GM12864 (cell line): ENCODE measurements at regions not wholly inside any gene's neighbourhood (a gene's known extent, or its start where the extent isn't known, plus 50 kb on each side); places are given as distances from the start of the nearest gene placed in this dataset.

Experiments
- DNase-seq: peaks from one replicate; pipeline ENCODE4 v3.0.0-alpha.2; 2011; ENCODE audit warnings: low read depth
- H3K4me3 ChIP-seq: 2 replicates; pipeline ENCODE4 v1.5.1; 2011; ENCODE audit warnings: mild to moderate bottlenecking, low read depth, low read length, control low read depth
- CTCF ChIP-seq: IDR thresholded peaks from 2 replicates; pipeline ENCODE4 v1.5.1; 2011; ENCODE audit warnings: low read depth, mild to moderate bottlenecking, moderate library complexity, low read length, control low read depth, inconsistent platforms; ENCODE audit errors: missing control alignments

- DNase-seq, result no peak
- TF ChIP-seq CTCF, result no peak
- H3K4me3 ChIP-seq, result no peak overlapping the region
Measured at GRCh38 chr1:229035748-229036082, 235.2 kb upstream of the RAB4A start.

GRCh38 chr1:229037806-229038405 is 233.0 kb upstream of the RAB4A start:
- TF ChIP-seq CTCF, result no peak
- H3K4me3 ChIP-seq, result no peak overlapping the region
- DNase-seq, result no peak

GRCh38 chr1:229040630-229041358 is 230.1 kb upstream of the RAB4A start:
- H3K4me3 ChIP-seq, result no peak overlapping the region
- DNase-seq, result no peak
- no peak for TF ChIP-seq CTCF

- no peak for DNase-seq
- no peak for TF ChIP-seq CTCF
- H3K4me3 ChIP-seq, result no peak overlapping the region
Measured at GRCh38 chr1:229041946-229042345, 229.0 kb upstream of the RAB4A start.

GRCh38 chr1:229042482-229042881 is 228.4 kb upstream of the RAB4A start:
- DNase-seq, result no peak
- no peak for TF ChIP-seq CTCF
- H3K4me3 ChIP-seq, result no peak overlapping the region

- no peak for TF ChIP-seq CTCF
- DNase-seq, result no peak
- no peak overlapping the region for H3K4me3 ChIP-seq
Measured at GRCh38 chr1:229043115-229043514, 227.8 kb upstream of the RAB4A start.
